Mesendoderm (in vitro differentiated cells): ENCODE measurements at regions not wholly inside any gene's neighbourhood (a gene's known extent, or its start where the extent isn't known, plus 50 kb on each side); places are given as distances from the start of the nearest gene placed in this dataset.

ENCODE experiments used
- DNase-seq: peaks from one replicate; pipeline ENCODE4 v3.0.0; 2013
- H2AK5ac ChIP-seq: 2 replicates; pipeline ENCODE4 v1.6.1; 2013; ENCODE audit warnings: low read length, inconsistent platforms
- H2BK120ac ChIP-seq: 2 replicates; pipeline ENCODE4 v1.6.1; 2013; ENCODE audit warnings: low read depth, mild to moderate bottlenecking, low read length, moderate library complexity, mixed read lengths
- H2BK15ac ChIP-seq: replicated peaks from 2 replicates; pipeline ENCODE4 v1.6.1; 2013; ENCODE audit warnings: low read depth, mild to moderate bottlenecking, moderate library complexity
- H2BK5ac ChIP-seq: 2 replicates; pipeline ENCODE4 v1.6.1; 2013; ENCODE audit warnings: low read length, inconsistent platforms
- H3K18ac ChIP-seq: 2 replicates; pipeline ENCODE4 v1.6.1; 2013; ENCODE audit warnings: mild to moderate bottlenecking, low read length, mixed read lengths
- H3K23ac ChIP-seq: one replicate; pipeline ENCODE4 v1.6.1; 2013; ENCODE audit warnings: low read length
- H3K27ac ChIP-seq: 2 replicates; pipeline ENCODE4 v1.5.1; 2013; ENCODE audit warnings: low read depth, mild to moderate bottlenecking, inconsistent platforms, low read length, moderate library complexity
- H3K27me3 ChIP-seq: 2 replicates; pipeline ENCODE4 v1.6.1; 2013; ENCODE audit warnings: low read length, control low read depth, mild to moderate bottlenecking, inconsistent platforms; ENCODE audit not compliant: insufficient read depth, poor library complexity
- H3K36me3 ChIP-seq: 2 replicates; pipeline ENCODE4 v1.6.1; 2013; ENCODE audit warnings: low read length, inconsistent platforms; ENCODE audit not compliant: control insufficient read depth, insufficient read depth
- H3K4ac ChIP-seq: one replicate; pipeline ENCODE4 v1.6.1; 2013; ENCODE audit warnings: low read depth, mild to moderate bottlenecking, low read length, moderate library complexity
- H3K4me1 ChIP-seq: 2 replicates; pipeline ENCODE4 v1.6.1; 2013; ENCODE audit warnings: low read depth, low read length, inconsistent platforms; ENCODE audit not compliant: control insufficient read depth
- H3K4me2 ChIP-seq: 2 replicates; pipeline ENCODE4 v1.6.1; 2013; ENCODE audit warnings: low read length
- H3K4me3 ChIP-seq: 2 replicates; pipeline ENCODE4 v1.5.1; 2013; ENCODE audit warnings: mild to moderate bottlenecking, low read length
- H3K56ac ChIP-seq: one replicate; pipeline ENCODE4 v1.6.1; 2013; ENCODE audit warnings: low read length
- H3K79me1 ChIP-seq: 2 replicates; pipeline ENCODE4 v1.6.1; 2013; ENCODE audit warnings: low read length, inconsistent platforms
- H3K79me2 ChIP-seq: 2 replicates; pipeline ENCODE4 v1.6.1; 2013; ENCODE audit warnings: mild to moderate bottlenecking, low read length; ENCODE audit not compliant: control insufficient read depth, insufficient read depth
- H3K9ac ChIP-seq: 2 replicates; pipeline ENCODE4 v1.6.1; 2013; ENCODE audit warnings: low read length, inconsistent platforms
- H4K5ac ChIP-seq: one replicate; pipeline ENCODE4 v1.6.1; 2013; ENCODE audit warnings: low read length
- H4K8ac ChIP-seq: one replicate; pipeline ENCODE4 v1.6.1; 2013; ENCODE audit warnings: low read depth, mild to moderate bottlenecking, control low read depth, low read length, moderate library complexity
- WGBS: extraction: QIAGEN DNeasy Blood & Tissue Kit; methylation state at CpG from one replicate; pipeline ENCODE4 v1.1.7; 2013; ENCODE audit warnings: low lambda C conversion rate, missing lambda C conversion rate; ENCODE audit not compliant: insufficient coverage; ENCODE audit errors: extremely low coverage; 5-methylcytosine and 5-hydroxymethylcytosine counted together

- no peak overlapping the region for H2BK15ac ChIP-seq
These were observed 214.2 kb downstream of the SH2D4B start for GRCh38 chr10:80751940-80752339.

GRCh38 chr10:80753612-80754011 lies 215.9 kb downstream of the SH2D4B start:
- H2BK5ac ChIP-seq = no peak overlapping the region
- H3K56ac ChIP-seq = no peak overlapping the region
- no peaks in the 10 kb centered on the region for H3K4me1 ChIP-seq
- no peak overlapping the region for H3K18ac ChIP-seq
- H3K36me3 ChIP-seq = no peaks in the 10 kb centered on the region
- WGBS = no CpG with 5 or more reads among the region's 1 CpG
- no peak overlapping the region for H3K27ac ChIP-seq
- no peaks in the 10 kb centered on the region for H3K79me2 ChIP-seq
- DNase-seq = no peak
- no peak overlapping the region for H3K4me3 ChIP-seq
- no peak overlapping the region for H2BK120ac ChIP-seq
- H4K5ac ChIP-seq = no peak overlapping the region
- no peak overlapping the region for H4K8ac ChIP-seq
- H3K9ac ChIP-seq = no peak overlapping the region
- H2AK5ac ChIP-seq = no peak overlapping the region
- H3K4ac ChIP-seq = no peak overlapping the region
- no peak overlapping the region for H2BK15ac ChIP-seq
- H3K27me3 ChIP-seq = no peaks in the 10 kb centered on the region
- no peaks in the 10 kb centered on the region for H3K79me1 ChIP-seq
- no peak overlapping the region for H3K23ac ChIP-seq
- no peak overlapping the region for H3K4me2 ChIP-seq

More at GRCh38 chr10:80751940-80752339, 214.2 kb downstream of the SH2D4B start:
- no CpG with 5 or more reads among the region's 1 CpG for WGBS
- no peak overlapping the region for H3K9ac ChIP-seq
- H3K4ac ChIP-seq = no peak overlapping the region
- H3K27ac ChIP-seq = no peak overlapping the region
- H2BK120ac ChIP-seq = no peak overlapping the region
- H4K5ac ChIP-seq = no peak overlapping the region
- H3K36me3 ChIP-seq = no peaks in the 10 kb centered on the region
- no peak overlapping the region for H2BK5ac ChIP-seq
- H3K4me1 ChIP-seq = no peaks in the 10 kb centered on the region
- H3K4me2 ChIP-seq = no peak overlapping the region
- no peaks in the 10 kb centered on the region for H3K79me2 ChIP-seq
- DNase-seq = no peak
- H3K27me3 ChIP-seq = no peaks in the 10 kb centered on the region
- no peak overlapping the region for H3K23ac ChIP-seq
- H4K8ac ChIP-seq = no peak overlapping the region
- no peak overlapping the region for H2AK5ac ChIP-seq
- no peak overlapping the region for H3K18ac ChIP-seq
- no peak overlapping the region for H3K56ac ChIP-seq
- H3K4me3 ChIP-seq = no peak overlapping the region
- H3K79me1 ChIP-seq = no peaks in the 10 kb centered on the region

- WGBS = no CpG with 5 or more reads among the region's 2 CpGs
- H3K36me3 ChIP-seq = no peaks in the 10 kb centered on the region
- H3K4me3 ChIP-seq = no peak overlapping the region
- no peak overlapping the region for H3K4me2 ChIP-seq
- no peak overlapping the region for H3K9ac ChIP-seq
- H4K5ac ChIP-seq = no peak overlapping the region
- no peak overlapping the region for H3K23ac ChIP-seq
- no peak overlapping the region for H3K56ac ChIP-seq
- H3K4ac ChIP-seq = no peak overlapping the region
- H4K8ac ChIP-seq = no peak overlapping the region
- H3K27ac ChIP-seq = no peak overlapping the region
- H3K4me1 ChIP-seq = no peaks in the 10 kb centered on the region
- no peaks in the 10 kb centered on the region for H3K79me2 ChIP-seq
- H3K79me1 ChIP-seq = no peaks in the 10 kb centered on the region
- no peaks in the 10 kb centered on the region for H3K27me3 ChIP-seq
- no peak overlapping the region for H2BK120ac ChIP-seq
- no peak for DNase-seq
- no peak overlapping the region for H2BK5ac ChIP-seq
- no peak overlapping the region for H2BK15ac ChIP-seq
- H3K18ac ChIP-seq = no peak overlapping the region
- no peak overlapping the region for H2AK5ac ChIP-seq
These were observed 218.2 kb downstream of the SH2D4B start for GRCh38 chr10:80755893-80756292.

- no peaks in the 10 kb centered on the region for H3K79me2 ChIP-seq
- H3K27ac ChIP-seq = no peak overlapping the region
- no CpG with 5 or more reads among the region's 5 CpGs for WGBS
- H3K4me2 ChIP-seq = no peak overlapping the region
- no peak overlapping the region for H3K4me3 ChIP-seq
- no peak overlapping the region for H3K4ac ChIP-seq
- no peak overlapping the region for H4K5ac ChIP-seq
- H3K36me3 ChIP-seq = no peaks in the 10 kb centered on the region
- no peak for DNase-seq
- no peak overlapping the region for H2BK5ac ChIP-seq
- H3K27me3 ChIP-seq = no peaks in the 10 kb centered on the region
- no peaks in the 10 kb centered on the region for H3K4me1 ChIP-seq
- no peak overlapping the region for H3K56ac ChIP-seq
- H2AK5ac ChIP-seq = no peak overlapping the region
- no peak overlapping the region for H2BK15ac ChIP-seq
- H4K8ac ChIP-seq = no peak overlapping the region
- H3K23ac ChIP-seq = no peak overlapping the region
- H3K18ac ChIP-seq = no peak overlapping the region
- H3K79me1 ChIP-seq = no peaks in the 10 kb centered on the region
- no peak overlapping the region for H3K9ac ChIP-seq
- no peak overlapping the region for H2BK120ac ChIP-seq
These were observed 222.0 kb downstream of the SH2D4B start for GRCh38 chr10:80759693-80760092.

- no peak overlapping the region for H4K5ac ChIP-seq
- H3K36me3 ChIP-seq = no peaks in the 10 kb centered on the region
- H3K4me3 ChIP-seq = no peak overlapping the region
- H3K56ac ChIP-seq = no peak overlapping the region
- H3K23ac ChIP-seq = no peak overlapping the region
- no peak overlapping the region for H2BK5ac ChIP-seq
- no peak overlapping the region for H2BK15ac ChIP-seq
- no peak overlapping the region for H3K18ac ChIP-seq
- H3K79me1 ChIP-seq = no peaks in the 10 kb centered on the region
- no peak overlapping the region for H2AK5ac ChIP-seq
- H3K9ac ChIP-seq = no peak overlapping the region
- no peaks in the 10 kb centered on the region for H3K4me1 ChIP-seq
- WGBS = no CpG with 5 or more reads among the region's 2 CpGs
- H3K27ac ChIP-seq = no peak overlapping the region
- no peak overlapping the region for H3K4me2 ChIP-seq
- H4K8ac ChIP-seq = no peak overlapping the region
- no peak overlapping the region for H2BK120ac ChIP-seq
- DNase-seq = no peak
- no peaks in the 10 kb centered on the region for H3K79me2 ChIP-seq
- no peak overlapping the region for H3K4ac ChIP-seq
- H3K27me3 ChIP-seq = no peaks in the 10 kb centered on the region
These were observed 223.2 kb downstream of the SH2D4B start for GRCh38 chr10:80760914-80761371.

- H3K4me3 ChIP-seq = no peak overlapping the region
- H3K4ac ChIP-seq = no peak overlapping the region
- WGBS = no CpG with 5 or more reads among the region's 1 CpG
- H3K4me1 ChIP-seq = peaks cover 2% of the 10 kb centered on the region
- H4K5ac ChIP-seq = no peak overlapping the region
- no peak overlapping the region for H2AK5ac ChIP-seq
- no peaks in the 10 kb centered on the region for H3K36me3 ChIP-seq
- H3K18ac ChIP-seq = no peak overlapping the region
- DNase-seq = no peak
- H3K4me2 ChIP-seq = no peak overlapping the region
- H3K9ac ChIP-seq = no peak overlapping the region
- no peaks in the 10 kb centered on the region for H3K79me1 ChIP-seq
- H3K27ac ChIP-seq = no peak overlapping the region
- no peaks in the 10 kb centered on the region for H3K79me2 ChIP-seq
- no peak overlapping the region for H2BK120ac ChIP-seq
- H2BK15ac ChIP-seq = no peak overlapping the region
- H3K27me3 ChIP-seq = no peaks in the 10 kb centered on the region
- H4K8ac ChIP-seq = no peak overlapping the region
- no peak overlapping the region for H3K23ac ChIP-seq
- H3K56ac ChIP-seq = no peak overlapping the region
- H2BK5ac ChIP-seq = no peak overlapping the region
These were observed 230.3 kb downstream of the SH2D4B start for GRCh38 chr10:80767963-80768362.
